Progenitor cell of endocrine pancreas (in vitro differentiated cells): ENCODE measurements at regions not wholly inside any gene's neighbourhood (a gene's known extent, or its start where the extent isn't known, plus 50 kb on each side); places are given as distances from the start of the nearest gene placed in this dataset.

ENCODE experiments used
- DNase-seq: peaks from one replicate; pipeline ENCODE4 v3.0.0; 2021; ENCODE audit warnings: low spot score; ENCODE audit not compliant: unreplicated experiment
- H3K27ac Mint-ChIP-seq: 2 replicates; pipeline ENCODE4 v1.8.0; 2021; ENCODE audit warnings: mild to moderate bottlenecking, moderate library complexity, mixed read lengths
- H3K27me3 Mint-ChIP-seq: 2 replicates; pipeline ENCODE4 v1.8.0; 2021; ENCODE audit warnings: mixed read lengths
- H3K36me3 Mint-ChIP-seq: 2 replicates; pipeline ENCODE4 v1.8.0; 2022; ENCODE audit warnings: mixed read lengths; ENCODE audit not compliant: insufficient read depth
- H3K4me1 Mint-ChIP-seq: 2 replicates; pipeline ENCODE4 v1.8.0; 2021; ENCODE audit warnings: low read depth, mixed read lengths
- H3K4me3 Mint-ChIP-seq: 2 replicates; pipeline ENCODE4 v1.8.0; 2021; ENCODE audit warnings: low read depth, mild to moderate bottlenecking, moderate library complexity, mixed read lengths
- H3K9me3 Mint-ChIP-seq: 2 replicates; pipeline ENCODE4 v1.8.0; 2021; ENCODE audit warnings: low read depth, mixed read lengths
- TF ChIP-seq, protein P1 (sequence below): fragments of 200-600 bp; sonication (generic); IDR thresholded peaks from one replicate; pipeline ENCODE4 v1.5.0; 2021; ENCODE audit warnings: antibody characterized with exemption, mild to moderate bottlenecking; ENCODE audit not compliant: unreplicated experiment

- Mint-ChIP-seq H3K9me3 (peaks cover 4% of the 10 kb centered on the region), H3K27me3 (no peaks in the 10 kb centered on the region), H3K27ac (no peak overlapping the region), H3K4me1 (no peaks in the 10 kb centered on the region), H3K36me3 (no peaks in the 10 kb centered on the region), H3K4me3 (no peak overlapping the region)
- TF ChIP-seq, protein P1, sequence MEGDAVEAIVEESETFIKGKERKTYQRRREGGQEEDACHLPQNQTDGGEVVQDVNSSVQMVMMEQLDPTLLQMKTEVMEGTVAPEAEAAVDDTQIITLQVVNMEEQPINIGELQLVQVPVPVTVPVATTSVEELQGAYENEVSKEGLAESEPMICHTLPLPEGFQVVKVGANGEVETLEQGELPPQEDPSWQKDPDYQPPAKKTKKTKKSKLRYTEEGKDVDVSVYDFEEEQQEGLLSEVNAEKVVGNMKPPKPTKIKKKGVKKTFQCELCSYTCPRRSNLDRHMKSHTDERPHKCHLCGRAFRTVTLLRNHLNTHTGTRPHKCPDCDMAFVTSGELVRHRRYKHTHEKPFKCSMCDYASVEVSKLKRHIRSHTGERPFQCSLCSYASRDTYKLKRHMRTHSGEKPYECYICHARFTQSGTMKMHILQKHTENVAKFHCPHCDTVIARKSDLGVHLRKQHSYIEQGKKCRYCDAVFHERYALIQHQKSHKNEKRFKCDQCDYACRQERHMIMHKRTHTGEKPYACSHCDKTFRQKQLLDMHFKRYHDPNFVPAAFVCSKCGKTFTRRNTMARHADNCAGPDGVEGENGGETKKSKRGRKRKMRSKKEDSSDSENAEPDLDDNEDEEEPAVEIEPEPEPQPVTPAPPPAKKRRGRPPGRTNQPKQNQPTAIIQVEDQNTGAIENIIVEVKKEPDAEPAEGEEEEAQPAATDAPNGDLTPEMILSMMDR, result no peak
- DNase-seq, result no peak
Measured at GRCh38 chr5:5782402-5782801, 359.9 kb downstream of the ICE1 start.

DNA sequence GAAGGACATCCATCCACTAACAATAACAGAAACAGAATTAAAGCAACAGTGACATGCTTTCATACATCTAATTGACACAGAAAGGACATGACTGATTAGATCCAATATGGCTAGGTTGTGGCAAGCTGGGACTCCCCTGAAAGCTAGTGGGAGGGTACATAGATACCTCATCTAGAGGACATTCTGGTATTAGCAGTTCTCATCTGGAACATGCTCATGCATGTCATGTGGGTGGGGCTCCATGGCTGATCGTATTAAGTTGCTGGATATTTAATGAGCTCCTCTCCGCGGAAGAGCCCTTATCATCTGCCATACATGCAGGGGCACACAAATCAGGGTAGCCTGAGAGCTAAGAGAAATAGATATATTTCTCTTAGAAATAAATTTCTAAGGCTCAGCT, 358.9 kb downstream of the ICE1 start:
- H3K36me3 Mint-ChIP-seq, result no peaks in the 10 kb centered on the region
- peaks cover under 1% of the 10 kb centered on the region for H3K9me3 Mint-ChIP-seq
- H3K27ac Mint-ChIP-seq, result no peak overlapping the region
- TF ChIP-seq, protein P1, result no peak
- H3K27me3 Mint-ChIP-seq, result no peaks in the 10 kb centered on the region
- DNase-seq, result no peak
- H3K4me1 Mint-ChIP-seq, result no peaks in the 10 kb centered on the region
- no peak overlapping the region for H3K4me3 Mint-ChIP-seq

DNA sequence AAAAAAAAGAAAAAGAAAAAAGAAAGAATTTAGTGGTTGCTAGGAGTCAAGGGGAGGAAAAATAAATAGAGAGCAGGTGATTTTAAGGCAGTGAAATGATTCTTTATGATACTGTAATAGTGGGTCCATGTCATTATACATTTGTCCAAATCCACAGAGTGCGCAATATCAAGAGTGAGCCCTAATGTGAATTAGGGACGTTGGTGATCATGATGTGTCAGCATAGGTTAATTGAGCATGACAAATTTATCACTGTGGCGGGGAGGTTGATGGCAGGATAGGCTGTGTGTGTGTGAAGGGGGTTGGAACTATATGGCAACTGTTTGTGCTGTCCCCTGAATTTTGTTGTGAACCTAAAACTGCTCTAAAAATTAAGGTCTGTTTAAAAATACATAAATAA, 357.8 kb downstream of the ICE1 start:
- Mint-ChIP-seq H3K9me3 (no peaks in the 10 kb centered on the region), H3K4me3 (no peak overlapping the region), H3K36me3 (no peaks in the 10 kb centered on the region), H3K27ac (no peak overlapping the region), H3K4me1 (no peaks in the 10 kb centered on the region), H3K27me3 (peaks cover 7% of the 10 kb centered on the region)
- no peak for DNase-seq
- TF ChIP-seq, protein P1, result no peak

GRCh38 chr5:5777013-5777412, 354.5 kb downstream of the ICE1 start:
- no peak overlapping the region for H3K27ac Mint-ChIP-seq
- H3K4me1 Mint-ChIP-seq, result no peaks in the 10 kb centered on the region
- no peaks in the 10 kb centered on the region for H3K36me3 Mint-ChIP-seq
- TF ChIP-seq, protein P1, result no peak
- H3K9me3 Mint-ChIP-seq, result no peaks in the 10 kb centered on the region
- no peak for DNase-seq
- H3K27me3 Mint-ChIP-seq, result peaks cover 8% of the 10 kb centered on the region
- no peak overlapping the region for H3K4me3 Mint-ChIP-seq

GRCh38 chr5:5772202-5772601, 349.7 kb downstream of the ICE1 start:
- no peak overlapping the region for H3K4me3 Mint-ChIP-seq
- H3K27me3 Mint-ChIP-seq, result peaks cover 11% of the 10 kb centered on the region
- TF ChIP-seq, protein P1, result no peak
- no peaks in the 10 kb centered on the region for H3K4me1 Mint-ChIP-seq
- no peak overlapping the region for H3K27ac Mint-ChIP-seq
- H3K9me3 Mint-ChIP-seq, result no peaks in the 10 kb centered on the region
- no peak for DNase-seq
- H3K36me3 Mint-ChIP-seq, result no peaks in the 10 kb centered on the region
